Lung microvascular endothelial cell (primary cell): ENCODE measurements at regions not wholly inside any gene's neighbourhood (a gene's known extent, or its start where the extent isn't known, plus 50 kb on each side); places are given as distances from the start of the nearest gene placed in this dataset.

Source experiments
- DNase-seq, 2 donors: peaks; one replicate each; pipeline versions ENCODE4 v3.0.0 to v3.0.0-alpha.2; 2010; ENCODE audit warnings: low read depth in 2 of 2

DNA sequence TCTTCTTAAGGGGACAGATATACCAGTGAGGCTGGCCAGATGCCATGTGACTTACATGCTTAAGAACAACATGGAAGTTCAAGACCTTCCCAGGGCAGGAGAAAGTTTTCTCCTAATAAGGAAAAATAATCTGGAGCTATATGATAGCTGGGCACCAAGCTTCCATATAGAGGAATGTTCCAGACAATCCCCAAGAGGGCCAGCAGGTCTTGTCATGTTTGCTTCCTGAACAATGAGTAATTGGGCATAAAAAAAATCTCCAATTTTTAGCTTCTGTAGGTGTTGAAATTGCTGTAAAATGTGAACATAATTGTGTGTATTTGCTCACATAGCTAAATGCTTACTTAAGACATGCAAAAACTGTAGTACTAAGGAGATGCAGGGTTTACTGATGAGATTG is 809.5 kb upstream of the PIK3C3 start:
- DNase-seq: no peak

- no peak for DNase-seq
Observed at GRCh38 chr18:41144441-41144840, 810.6 kb upstream of the PIK3C3 start.

- DNase-seq: no peak
Observed at GRCh38 chr18:41140506-41140905, 814.5 kb upstream of the PIK3C3 start.

- DNase-seq: no peak
Observed at GRCh38 chr18:41135146-41135545, 819.9 kb upstream of the PIK3C3 start.

DNA sequence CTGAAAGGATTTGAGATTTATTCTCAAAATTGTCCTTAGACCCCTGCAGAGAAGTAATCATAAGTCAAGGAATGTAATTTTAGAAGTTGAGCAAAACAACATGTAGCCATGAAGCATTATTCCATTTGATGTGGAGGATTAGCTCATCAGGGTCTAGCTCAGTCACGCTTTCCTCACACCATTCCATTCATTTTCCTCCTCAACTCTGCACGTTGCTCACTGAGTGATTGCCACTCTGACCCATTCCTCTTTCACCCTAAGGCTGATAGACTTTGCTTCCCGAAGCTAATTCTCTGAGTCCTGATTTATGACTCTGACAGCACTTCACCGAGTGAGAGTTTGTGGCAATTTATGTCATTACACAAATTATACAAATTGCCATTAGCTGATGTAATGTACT is 820.6 kb upstream of the PIK3C3 start:
- DNase-seq: no peak

- no peak for DNase-seq
Observed at GRCh38 chr18:41131050-41131449, 824.0 kb upstream of the PIK3C3 start.

DNA sequence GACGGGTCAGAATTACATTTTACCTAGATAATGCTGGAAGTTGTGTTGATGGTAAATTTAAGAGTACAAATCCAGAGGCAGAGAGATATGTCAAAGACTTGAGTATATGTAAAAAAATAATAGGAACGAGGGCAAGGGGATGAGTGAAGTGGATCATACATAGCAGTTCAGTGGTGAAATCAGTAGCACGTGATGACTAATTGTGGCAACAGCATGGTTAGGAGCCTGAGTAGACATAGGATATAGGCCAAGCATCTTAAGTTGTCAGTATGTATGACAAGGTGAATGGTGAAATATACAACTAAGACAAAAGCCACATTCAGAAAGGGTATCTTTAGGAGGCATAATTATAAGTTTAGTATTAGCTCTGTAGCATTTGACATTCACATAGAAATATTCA is 826.5 kb upstream of the PIK3C3 start:
- no peak for DNase-seq

GRCh38 chr18:41128126-41128525 is 826.9 kb upstream of the PIK3C3 start:
- DNase-seq: no peak

DNA sequence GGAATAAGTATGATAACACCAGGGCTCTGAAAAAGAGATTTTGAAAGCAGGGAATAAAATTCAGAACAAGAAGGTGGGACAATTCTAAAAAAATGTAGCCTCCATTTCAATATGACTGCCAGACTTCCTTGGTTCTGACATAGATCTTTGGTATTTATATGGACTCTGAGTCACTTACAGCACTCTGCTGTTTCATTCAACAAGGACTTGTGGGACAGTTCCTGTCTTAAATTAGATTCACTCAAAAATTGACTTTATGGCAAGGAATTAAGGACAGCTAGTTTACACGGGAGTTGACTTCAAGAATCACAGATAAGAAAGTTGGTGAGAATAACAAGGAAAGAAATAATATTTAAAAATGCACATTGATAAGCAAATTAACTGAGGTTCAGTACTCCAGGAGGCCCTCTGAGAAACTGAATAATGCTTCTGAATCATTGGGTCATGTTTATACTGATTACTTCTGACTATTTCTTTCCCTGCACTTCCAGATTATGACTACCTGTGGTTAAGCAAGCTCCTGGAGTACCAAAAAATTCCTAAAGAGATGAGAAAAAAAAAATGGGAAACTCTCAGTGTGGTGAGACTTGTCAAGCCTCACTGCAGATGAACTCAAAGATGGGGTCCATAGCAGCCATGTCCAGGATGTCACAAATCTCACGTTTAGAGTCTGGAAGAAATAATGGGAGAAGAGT is 828.3 kb upstream of the PIK3C3 start:
- DNase-seq: no peak

DNA sequence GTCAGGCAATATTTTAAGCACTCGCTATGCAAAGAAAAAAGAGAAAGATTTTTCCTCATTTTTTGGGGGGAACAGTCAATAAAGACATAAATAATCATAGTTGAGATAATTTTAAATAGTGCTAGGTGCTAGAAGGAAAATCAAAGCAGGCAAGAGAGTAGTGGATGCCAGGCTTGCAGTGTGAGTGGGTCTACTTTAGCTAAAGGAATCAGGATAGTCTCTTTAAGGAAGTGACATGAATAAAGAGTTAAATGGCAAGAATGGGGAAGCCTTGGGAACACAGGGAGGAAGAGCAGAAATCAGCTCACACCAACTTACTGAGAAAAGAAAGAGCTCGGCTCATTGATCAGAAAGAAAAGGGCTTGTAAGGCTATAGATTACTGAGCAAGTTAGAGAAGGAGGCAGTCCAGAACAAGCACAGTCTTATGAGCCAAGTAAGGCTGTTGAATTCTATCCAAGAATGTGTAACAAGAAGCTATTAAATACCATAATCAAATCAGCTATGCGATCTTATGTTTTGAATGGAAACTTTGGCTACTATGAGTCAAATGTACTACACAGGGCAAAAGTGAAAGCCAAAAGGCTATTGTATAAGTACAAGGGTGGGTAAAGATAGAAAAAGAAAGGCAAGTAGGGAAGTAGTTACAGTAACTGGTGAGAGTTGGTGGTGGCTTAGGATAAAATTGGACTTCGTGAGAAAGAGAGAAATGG is 833.8 kb upstream of the PIK3C3 start:
- peak in 1 of 2 donors; percentile 2 for DNase-seq

- no peak for DNase-seq
Observed at GRCh38 chr18:41119031-41119430, 836.0 kb upstream of the PIK3C3 start.

DNA sequence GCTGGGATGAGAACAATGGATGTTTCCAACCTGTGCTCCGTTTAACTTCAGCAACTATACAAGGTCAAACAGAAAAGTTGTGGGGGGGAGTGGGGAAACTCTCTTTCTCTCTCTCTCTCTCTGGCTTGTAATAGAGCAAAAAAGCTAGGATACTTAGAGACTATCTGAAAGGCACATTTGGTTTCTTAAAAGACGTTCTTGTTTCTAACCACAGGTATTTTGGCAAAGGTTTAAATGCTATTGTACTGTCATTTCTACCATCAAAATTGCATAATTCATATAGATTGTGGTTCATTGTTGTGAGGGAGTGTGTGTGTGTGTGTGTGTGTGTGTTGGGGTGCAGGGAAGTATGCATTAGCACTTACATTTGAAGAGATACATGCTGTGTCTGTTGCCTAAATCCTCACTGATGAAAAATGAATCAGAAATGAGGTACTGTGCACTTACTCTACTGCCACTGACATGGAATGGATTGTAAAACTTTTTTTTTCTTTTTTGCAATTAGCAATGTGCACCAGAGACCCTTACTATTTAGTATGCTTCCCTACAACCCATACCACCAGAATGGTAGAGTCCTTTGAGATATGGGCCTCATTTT is 841.0 kb upstream of the PIK3C3 start:
- no peak for DNase-seq

DNA sequence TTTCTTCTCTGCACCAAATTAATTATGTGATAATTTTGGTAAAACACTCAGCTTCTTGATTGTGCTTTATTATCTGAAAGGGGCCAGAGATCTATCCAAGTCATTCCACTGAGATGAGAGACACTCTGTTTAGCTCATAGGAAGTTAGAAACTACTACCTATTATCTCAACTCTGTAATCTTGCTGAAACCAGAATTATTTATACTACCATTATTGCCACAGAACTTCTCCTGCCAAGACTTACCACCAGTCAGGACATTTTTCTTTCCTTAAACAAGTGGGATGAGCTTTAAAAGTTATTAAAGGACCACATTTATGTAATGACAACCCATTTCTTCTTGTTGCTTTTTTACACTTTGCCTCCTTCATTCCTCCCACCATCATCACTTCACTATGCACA is 855.6 kb upstream of the PIK3C3 start:
- DNase-seq: no peak

GRCh38 chr18:41096504-41096903 is 858.5 kb upstream of the PIK3C3 start:
- peak in 1 of 2 donors; percentile 13 for DNase-seq

GRCh38 chr18:41077076-41077475 is 878.0 kb upstream of the PIK3C3 start:
- no peak for DNase-seq

DNA sequence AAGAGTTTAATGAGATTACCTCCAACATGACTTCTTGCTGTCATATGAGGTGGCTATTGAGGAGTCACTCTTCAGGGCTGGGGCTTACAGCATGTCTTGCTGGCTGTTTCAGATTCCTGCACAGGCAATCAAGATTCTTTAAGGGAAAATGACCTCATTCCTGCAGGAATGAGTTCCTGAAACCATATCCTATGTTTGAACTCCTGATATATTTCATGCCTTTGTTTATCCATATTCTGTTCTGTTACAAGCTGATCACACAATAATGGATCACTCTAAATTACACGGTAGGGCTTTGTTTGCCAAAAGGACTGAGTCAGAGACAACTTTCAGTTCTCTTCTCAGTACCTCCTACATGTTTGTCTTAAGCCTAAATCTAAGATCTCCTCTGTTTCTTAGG is 879.8 kb upstream of the PIK3C3 start:
- DNase-seq: peak in 1 of 2 donors; percentile 12

GRCh38 chr18:41073372-41073954 is 881.6 kb upstream of the PIK3C3 start:
- no peak for DNase-seq

- no peak for DNase-seq
Observed at GRCh38 chr18:41072946-41073345, 882.1 kb upstream of the PIK3C3 start.

DNA sequence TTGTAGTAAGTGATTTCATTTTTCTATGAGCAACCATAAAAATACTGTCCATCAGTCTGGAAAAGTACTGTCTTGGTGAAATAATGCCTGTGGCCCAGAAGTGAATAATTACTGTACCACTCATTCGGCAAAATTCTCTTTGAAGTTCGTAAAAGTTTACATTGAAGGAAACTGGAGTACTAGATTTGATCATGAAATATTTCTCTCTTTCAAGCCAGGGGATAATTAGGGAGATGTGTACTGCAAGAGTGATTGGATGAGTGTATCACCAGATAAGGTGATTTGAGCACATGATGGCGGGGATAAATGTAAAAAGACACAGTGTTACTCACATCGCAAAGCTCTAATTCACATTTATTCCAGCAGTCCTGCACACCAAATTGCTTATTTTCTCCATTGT is 883.2 kb upstream of the PIK3C3 start:
- DNase-seq: no peak

GRCh38 chr18:41069167-41069566 is 885.9 kb upstream of the PIK3C3 start:
- no peak for DNase-seq

DNA sequence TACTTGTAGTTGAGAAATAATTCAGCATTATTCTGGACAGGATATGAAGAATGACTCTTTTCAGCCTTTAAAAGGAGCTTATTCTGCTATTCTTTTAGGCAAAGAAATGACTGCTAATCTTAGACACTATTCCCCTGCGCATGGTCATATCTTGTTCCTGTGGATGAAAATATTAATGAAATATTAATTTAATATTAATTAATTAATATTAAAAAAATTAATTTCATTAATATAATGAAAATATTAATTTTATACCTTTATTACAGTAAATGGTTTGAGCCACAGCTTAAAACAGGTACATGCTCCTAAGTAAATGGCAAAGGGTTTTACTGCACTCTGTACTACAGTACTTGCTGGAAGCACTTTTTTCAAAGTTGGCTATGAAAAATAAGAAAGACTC is 890.1 kb upstream of the PIK3C3 start:
- no peak for DNase-seq

DNA sequence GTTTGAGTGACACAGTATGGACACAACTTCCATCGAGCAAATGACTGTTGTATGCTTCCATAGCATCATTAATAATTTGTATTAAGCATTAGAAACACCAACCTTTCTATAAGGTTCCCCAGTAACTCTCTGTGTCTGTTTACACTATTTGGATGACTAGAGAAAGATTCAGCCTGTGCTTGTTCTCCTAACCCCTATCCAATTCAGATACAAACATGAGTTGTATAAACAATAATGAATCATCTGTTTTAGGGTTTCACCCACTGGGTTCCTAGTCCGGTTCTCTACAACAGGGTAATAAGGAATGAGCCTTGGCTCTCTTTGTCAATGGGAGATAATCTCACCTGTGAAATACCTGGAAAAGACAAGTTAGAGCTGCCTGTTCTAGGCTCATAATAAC is 894.1 kb upstream of the PIK3C3 start:
- no peak for DNase-seq

DNA sequence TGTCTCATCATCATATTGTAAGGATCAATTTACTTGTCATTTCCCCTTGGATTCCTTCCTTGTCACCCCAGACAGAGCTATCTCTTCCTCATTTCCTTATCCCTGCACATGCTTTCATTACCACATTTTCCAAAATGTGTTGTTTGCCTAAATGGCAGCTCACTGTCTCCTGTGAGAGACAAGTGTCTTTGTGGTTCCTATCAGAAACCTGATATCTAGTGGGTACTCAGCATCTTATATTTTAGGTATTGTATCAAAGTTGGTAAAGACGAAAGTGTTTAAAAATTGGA is 896.0 kb upstream of the PIK3C3 start:
- no peak for DNase-seq
